Neural cell (in vitro differentiated cells): ENCODE measurements at regions not wholly inside any gene's neighbourhood (a gene's known extent, or its start where the extent isn't known, plus 50 kb on each side); places are given as distances from the start of the nearest gene placed in this dataset.

Experiments used
- CTCF ChIP-seq: fragments of 450-650 bp; IDR thresholded peaks from 2 replicates; pipeline ENCODE4 v1.5.1; 2014; ENCODE audit warnings: antibody characterized with exemption, mild to moderate bottlenecking, moderate library complexity; ENCODE audit not compliant: poor library complexity, severe bottlenecking
- EP300 ChIP-seq: fragments of 450-650 bp; conservative IDR thresholded peaks from 2 replicates; pipeline ENCODE4 v1.6.1; 2014; ENCODE audit warnings: antibody characterized with exemption, mild to moderate bottlenecking, moderate library complexity; ENCODE audit not compliant: poor library complexity, severe bottlenecking
- EZH2 ChIP-seq: fragments of 200-600, 300-800 bp; shearing (Covaris generic), sonication (generic); IDR thresholded peaks from 2 replicates; pipeline ENCODE4 v1.6.1; 2014; ENCODE audit warnings: antibody characterized with exemption, low read length, borderline replicate concordance, mild to moderate bottlenecking; ENCODE audit not compliant: insufficient read depth, poor library complexity, severe bottlenecking
- POLR2AphosphoS5 ChIP-seq: IDR thresholded peaks from 2 replicates; pipeline ENCODE4 v1.6.1; 2012
- RAD21 ChIP-seq: fragments of 450-650 bp; conservative IDR thresholded peaks from 2 replicates; pipeline ENCODE4 v1.6.1; 2014; ENCODE audit warnings: antibody characterized with exemption, mild to moderate bottlenecking, moderate library complexity
- REST ChIP-seq: IDR thresholded peaks from 2 replicates; pipeline ENCODE4 v1.6.1; 2012; ENCODE audit warnings: borderline replicate concordance
- TAF1 ChIP-seq: IDR thresholded peaks from 2 replicates; pipeline ENCODE4 v1.6.1; 2012; ENCODE audit warnings: low read depth

- TF ChIP-seq RAD21 (no peak), CTCF (no peak), EZH2 (no peak), TAF1 (no peak), EP300 (no peak), POLR2AphosphoS5 (no peak), REST (no peak)
Measured at GRCh38 chr16:66188917-66189725, 177.4 kb upstream of the CDH5 start.
